CD4-positive, alpha-beta T cell (primary cell): ENCODE measurements at regions not wholly inside any gene's neighbourhood (a gene's known extent, or its start where the extent isn't known, plus 50 kb on each side); places are given as distances from the start of the nearest gene placed in this dataset.

Source experiments
- ATAC-seq: fragments of 200-7000 bp; cut with Tn5 transposase; one replicate; pipeline ENCODE4 v1.10.0; 2022; ENCODE audit warnings: mild to moderate bottlenecking; ENCODE audit not compliant: poor library complexity
- CTCF ChIA-PET: fragments of 350-600 bp; sonication (Branson Sonifier 250); formaldehyde crosslinking; loops from one replicate; lab custom pipeline; 2021; ENCODE audit warnings: antibody characterized with exemption, inconsistent platforms; lab: Charles Lee
- POLR2A ChIA-PET: fragments of 350-600 bp; sonication (Branson Sonifier 250); formaldehyde crosslinking; loops from one replicate; lab custom pipeline; 2021; ENCODE audit warnings: antibody characterized with exemption, inconsistent platforms; lab: Charles Lee
- DNase-seq, 14 experiments: peaks; one replicate each; pipeline ENCODE4 v3.0.0-alpha.2; 2013 to 2020; ENCODE audit warnings: mixed read lengths in 2 of 14
- H3K27ac ChIP-seq, 2 donors: one replicate each; pipeline versions ENCODE4 v1.5.1 to v1.7.0; 2013; ENCODE audit warnings: low read length in 2 of 2, low read depth in 1 of 2, mild to moderate bottlenecking in 1 of 2
- H3K27me3 ChIP-seq, 2 experiments: 1 replicate in 1 of 2; 2 replicates in 1 of 2; pipeline versions ENCODE4 v1.6.1 to v1.7.0; 2013; ENCODE audit warnings: low read length in 2 of 2, control low read depth in 1 of 2, mild to moderate bottlenecking in 1 of 2, moderate library complexity in 1 of 2; ENCODE audit not compliant: insufficient read depth in 2 of 2, control insufficient read depth in 1 of 2
- H3K36me3 ChIP-seq: one replicate; pipeline ENCODE4 v1.6.1; 2013; ENCODE audit warnings: low read length, control low read depth; ENCODE audit not compliant: insufficient read depth
- H3K4me1 ChIP-seq: one replicate; pipeline ENCODE4 v1.6.1; 2013; ENCODE audit warnings: low read length, control low read depth; ENCODE audit not compliant: insufficient read depth
- H3K4me3 ChIP-seq: one replicate; pipeline ENCODE4 v1.5.1; 2013; ENCODE audit warnings: mild to moderate bottlenecking, low read length, moderate library complexity
- H3K9me3 ChIP-seq, 2 experiments: 1 replicate in 1 of 2; 2 replicates in 1 of 2; pipeline versions ENCODE4 v1.6.1 to v1.7.0; 2013; ENCODE audit warnings: low read length in 2 of 2, mild to moderate bottlenecking in 2 of 2, control low read depth in 1 of 2, moderate library complexity in 1 of 2; ENCODE audit not compliant: control insufficient read depth in 1 of 2, insufficient read depth in 1 of 2
- H3K27ac Mint-ChIP-seq: one replicate; pipeline ENCODE4 v1.8.0; 2020; ENCODE audit warnings: mixed read lengths
- H3K27me3 Mint-ChIP-seq: one replicate; pipeline ENCODE4 v1.8.0; 2021; ENCODE audit warnings: mixed read lengths
- H3K36me3 Mint-ChIP-seq: one replicate; pipeline ENCODE4 v1.8.0; 2021; ENCODE audit warnings: low read depth, mixed read lengths
- H3K4me1 Mint-ChIP-seq: one replicate; pipeline ENCODE4 v1.8.0; 2021; ENCODE audit warnings: low read depth, mixed read lengths
- H3K4me3 Mint-ChIP-seq: one replicate; pipeline ENCODE4 v1.8.0; 2020; ENCODE audit warnings: mild to moderate bottlenecking, mixed read lengths
- H3K9me3 Mint-ChIP-seq: one replicate; pipeline ENCODE4 v1.8.0; 2020; ENCODE audit warnings: mixed read lengths
- CTCF ChIP-seq: fragments of 200-600 bp; IDR thresholded peaks from one replicate; pipeline ENCODE4 v1.8.0; 2022; ENCODE audit warnings: antibody characterized with exemption, mild to moderate bottlenecking
- intact Hi-C, 2 experiments: fragments of 100-400 bp; cut with DNase I in 1 of 2; cut with micrococcal nuclease in 1 of 2; formaldehyde crosslinking; loops; one replicate each; pipeline versions ENCODE4 v1.15.1 to v1.9.0; 2023 to 2025; cut with DNase I, micrococcal nuclease

DNA sequence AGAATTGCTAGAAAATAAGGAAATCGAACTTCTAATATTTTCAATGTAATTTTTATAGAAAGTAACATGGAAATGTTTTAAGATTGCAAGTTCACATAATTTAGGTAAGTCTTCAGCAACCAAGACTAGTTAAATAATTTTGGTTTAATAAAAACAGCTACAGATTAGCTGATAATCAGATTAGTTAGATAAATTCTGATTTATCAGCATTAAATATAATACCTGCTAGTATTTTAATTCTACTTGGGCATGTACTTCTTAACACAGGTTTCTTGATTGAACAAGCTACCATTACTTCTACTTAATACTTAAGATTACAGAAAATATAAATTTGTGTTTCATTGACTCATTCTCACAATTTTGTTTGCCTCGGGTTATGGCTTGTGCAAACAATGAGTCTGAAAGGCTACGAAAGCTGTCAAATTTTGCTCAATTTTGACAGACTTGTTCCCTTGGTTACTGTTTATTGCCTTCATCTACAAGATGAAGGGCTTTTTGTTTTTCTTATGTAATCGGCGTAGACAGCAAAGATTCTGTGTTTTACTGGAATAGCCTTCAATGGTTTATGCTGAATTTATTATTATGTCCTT is 116.1 kb upstream of the NUDT4 start:
- ChIA-PET POLR2A (no interaction called here), CTCF (no interaction called here)
- Histone ChIP-seq H3K4me1 (no peaks in the 10 kb centered on the region), H3K27me3 (no peaks in the 10 kb centered on the region), H3K27ac (no peak overlapping the region), H3K4me3 (no peak overlapping the region), H3K9me3 (no peaks in the 10 kb centered on the region), H3K36me3 (no peaks in the 10 kb centered on the region)
- Mint-ChIP-seq H3K36me3 (no peaks in the 10 kb centered on the region), H3K27ac (no peak overlapping the region), H3K9me3 (no peaks in the 10 kb centered on the region), H3K4me3 (no peak overlapping the region), H3K27me3 (no peaks in the 10 kb centered on the region), H3K4me1 (no peaks in the 10 kb centered on the region)
- ATAC-seq: no peak
- intact Hi-C loops: no loop called here
- TF ChIP-seq CTCF: no peak
- no peak for DNase-seq

GRCh38 chr12:93272997-93273396 is 104.7 kb upstream of the NUDT4 start:
- Histone ChIP-seq H3K9me3 (no peaks in the 10 kb centered on the region), H3K27ac (no peak overlapping the region), H3K36me3 (no peaks in the 10 kb centered on the region), H3K27me3 (no peaks in the 10 kb centered on the region), H3K4me1 (peaks cover 4% of the 10 kb centered on the region), H3K4me3 (no peak overlapping the region)
- H3K27me3 Mint-ChIP-seq: no peaks in the 10 kb centered on the region
- CTCF ChIA-PET: no interaction called here
- no peaks in the 10 kb centered on the region for H3K36me3 Mint-ChIP-seq
- intact Hi-C loops: no loop called here
- TF ChIP-seq CTCF: no peak
- no peaks in the 10 kb centered on the region for H3K9me3 Mint-ChIP-seq
- no peak overlapping the region for H3K27ac Mint-ChIP-seq
- DNase-seq (no peak), ATAC-seq (no peak)
- POLR2A ChIA-PET: no interaction called here
- H3K4me3 Mint-ChIP-seq: no peak overlapping the region
- peaks cover 15% of the 10 kb centered on the region for H3K4me1 Mint-ChIP-seq

DNA sequence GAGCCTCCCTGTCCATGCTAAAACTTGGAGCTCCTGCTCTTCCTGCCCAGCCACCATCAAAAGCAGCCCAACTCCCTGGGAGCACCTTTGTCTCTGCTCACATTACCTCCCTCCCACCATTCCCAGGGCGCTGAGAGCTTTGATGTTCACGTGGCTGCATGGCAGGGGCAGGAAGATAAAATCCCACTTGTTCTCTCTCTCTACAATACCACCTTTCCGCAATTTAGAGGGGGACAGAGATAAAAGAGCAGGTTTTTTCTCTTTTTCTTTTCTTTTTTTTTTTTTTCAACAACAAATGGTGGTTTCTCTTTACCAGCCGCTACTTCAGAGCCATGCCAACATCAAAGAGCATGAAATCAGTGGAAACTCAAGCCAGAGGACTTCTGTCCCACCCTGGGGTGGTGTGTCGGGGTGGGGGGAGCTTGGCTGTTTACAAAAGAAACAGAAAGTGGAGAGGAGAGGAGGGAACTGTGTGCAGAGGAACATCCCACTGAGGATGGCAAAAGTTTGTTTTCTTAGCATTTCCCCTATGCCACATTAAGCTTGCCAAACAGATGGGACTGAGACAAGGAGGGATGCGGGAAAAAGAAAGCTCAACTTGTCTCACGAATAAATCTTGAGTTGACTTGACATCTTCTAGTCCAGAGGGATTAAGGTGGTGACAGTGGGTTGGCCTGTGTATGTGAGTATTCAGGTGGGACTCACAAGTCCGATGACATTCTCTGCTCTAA is 103.7 kb upstream of the NUDT4 start:
- peaks cover 15% of the 10 kb centered on the region for H3K4me1 Mint-ChIP-seq
- intact Hi-C loops: no loop called here
- Histone ChIP-seq H3K27ac (no peak overlapping the region), H3K36me3 (no peaks in the 10 kb centered on the region), H3K27me3 (peaks cover 0 to 2% of the 10 kb centered on the region in 2 experiments), H3K4me3 (no peak overlapping the region), H3K9me3 (no peaks in the 10 kb centered on the region), H3K4me1 (peaks cover 4% of the 10 kb centered on the region)
- CTCF ChIA-PET: no interaction called here
- H3K27me3 Mint-ChIP-seq: no peaks in the 10 kb centered on the region
- ATAC-seq: no peak
- POLR2A ChIA-PET: no interaction called here
- no peak overlapping the region for H3K27ac Mint-ChIP-seq
- no peaks in the 10 kb centered on the region for H3K9me3 Mint-ChIP-seq
- no peak for TF ChIP-seq CTCF
- DNase-seq: no peak
- no peaks in the 10 kb centered on the region for H3K36me3 Mint-ChIP-seq
- no peak overlapping the region for H3K4me3 Mint-ChIP-seq
